Endodermal cell (in vitro differentiated cells): ENCODE measurements at regions not wholly inside any gene's neighbourhood (a gene's known extent, or its start where the extent isn't known, plus 50 kb on each side); places are given as distances from the start of the nearest gene placed in this dataset.

Source experiments
- DNase-seq: peaks from one replicate; pipeline ENCODE4 v3.0.0-alpha.2; 2017
- H3K27ac ChIP-seq: 2 replicates; pipeline ENCODE4 v1.5.1; 2013; ENCODE audit warnings: mild to moderate bottlenecking, low read depth, low read length, moderate library complexity
- H3K27me3 ChIP-seq: 2 replicates; pipeline ENCODE4 v1.6.1; 2013; ENCODE audit warnings: mild to moderate bottlenecking, low read length, moderate library complexity; ENCODE audit not compliant: insufficient read depth, control insufficient read depth, poor library complexity, severe bottlenecking
- H3K36me3 ChIP-seq: 2 replicates; pipeline ENCODE4 v1.7.0; 2013; ENCODE audit warnings: mild to moderate bottlenecking, low read length, moderate library complexity; ENCODE audit not compliant: control insufficient read depth, insufficient read depth
- H3K4me1 ChIP-seq: one replicate; pipeline ENCODE4 v1.7.0; 2013; ENCODE audit warnings: low read length; ENCODE audit not compliant: control insufficient read depth, insufficient read depth
- H3K4me3 ChIP-seq: 2 replicates; pipeline ENCODE4 v1.5.1; 2013; ENCODE audit warnings: mild to moderate bottlenecking, low read length, moderate library complexity
- H3K9ac ChIP-seq: 2 replicates; pipeline ENCODE4 v1.6.1; 2013; ENCODE audit warnings: mild to moderate bottlenecking, low read length, moderate library complexity; ENCODE audit not compliant: poor library complexity, severe bottlenecking; ENCODE audit errors: extremely low read depth
- H3K9me3 ChIP-seq: 2 replicates; pipeline ENCODE4 v1.6.1; 2013; ENCODE audit warnings: mild to moderate bottlenecking, low read length, moderate library complexity; ENCODE audit not compliant: control insufficient read depth
- H3K27ac Mint-ChIP-seq: 2 replicates; pipeline ENCODE4 v1.8.0; 2020; ENCODE audit warnings: mixed read lengths
- H3K27me3 Mint-ChIP-seq: 2 replicates; pipeline ENCODE4 v1.8.0; 2021; ENCODE audit warnings: mild to moderate bottlenecking, mixed read lengths; ENCODE audit not compliant: insufficient read depth
- H3K36me3 Mint-ChIP-seq: 2 replicates; pipeline ENCODE4 v1.8.0; 2020; ENCODE audit warnings: low read depth, mixed read lengths
- H3K4me1 Mint-ChIP-seq: 2 replicates; pipeline ENCODE4 v1.8.0; 2020; ENCODE audit warnings: mixed read lengths
- H3K4me3 Mint-ChIP-seq: 2 replicates; pipeline ENCODE4 v1.8.0; 2020; ENCODE audit warnings: mild to moderate bottlenecking, moderate library complexity, mixed read lengths
- H3K9me3 Mint-ChIP-seq: 2 replicates; pipeline ENCODE4 v1.8.0; 2020; ENCODE audit warnings: mild to moderate bottlenecking, mixed read lengths
- CTCF ChIP-seq: fragments of 200-600 bp; sonication (generic); conservative IDR thresholded peaks from 2 replicates; pipeline ENCODE4 v1.5.0; 2021; ENCODE audit warnings: antibody characterized with exemption, mild to moderate bottlenecking
- WGBS, 2 experiments: methylation state at CpG; one replicate each; pipeline versions ENCODE4 v1.1.5 to v1.1.7; 2013; ENCODE audit warnings: missing lambda C conversion rate in 2 of 2, mixed read lengths in 1 of 2; ENCODE audit not compliant: insufficient coverage in 1 of 2, insufficient read length in 1 of 2; 5-methylcytosine and 5-hydroxymethylcytosine counted together

- Histone ChIP-seq H3K27me3 (no peaks in the 10 kb centered on the region), H3K9me3 (no peaks in the 10 kb centered on the region), H3K4me3 (no peak overlapping the region), H3K9ac (no peak overlapping the region), H3K27ac (no peak overlapping the region), H3K4me1 (no peaks in the 10 kb centered on the region), H3K36me3 (no peaks in the 10 kb centered on the region)
- 85 to 100% methylated on average over 2 to 3 of the region's 3 CpGs for WGBS, 2 experiments
- Mint-ChIP-seq H3K9me3 (no peaks in the 10 kb centered on the region), H3K27ac (no peak overlapping the region), H3K4me3 (no peak overlapping the region), H3K36me3 (no peaks in the 10 kb centered on the region), H3K4me1 (peaks cover 4% of the 10 kb centered on the region), H3K27me3 (no peaks in the 10 kb centered on the region)
- DNase-seq = no peak
- no peak for TF ChIP-seq CTCF
Measured at GRCh38 chr2:144654523-144654922, 134.6 kb upstream of the ZEB2 start.

- Histone ChIP-seq H3K9ac (no peak overlapping the region), H3K4me3 (no peak overlapping the region), H3K36me3 (no peaks in the 10 kb centered on the region), H3K9me3 (no peaks in the 10 kb centered on the region), H3K27ac (no peak overlapping the region), H3K27me3 (peaks cover 3% of the 10 kb centered on the region), H3K4me1 (no peaks in the 10 kb centered on the region)
- DNase-seq = no peak
- Mint-ChIP-seq H3K36me3 (no peaks in the 10 kb centered on the region), H3K9me3 (no peaks in the 10 kb centered on the region), H3K4me1 (peaks cover 7% of the 10 kb centered on the region), H3K27me3 (peaks cover 3% of the 10 kb centered on the region), H3K4me3 (no peak overlapping the region), H3K27ac (no peak overlapping the region)
- no peak for TF ChIP-seq CTCF
- 85 to 92% methylated on average over 4 to 6 of the region's 6 CpGs for WGBS, 2 experiments
Measured at GRCh38 chr2:144650907-144651306, 131.0 kb upstream of the ZEB2 start.

- Histone ChIP-seq H3K27me3 (peaks cover 22% of the 10 kb centered on the region), H3K4me3 (no peak overlapping the region), H3K4me1 (no peaks in the 10 kb centered on the region), H3K9me3 (no peaks in the 10 kb centered on the region), H3K9ac (no peak overlapping the region), H3K27ac (no peak overlapping the region), H3K36me3 (no peaks in the 10 kb centered on the region)
- peaks cover 13% of the 10 kb centered on the region for H3K27me3 Mint-ChIP-seq
- WGBS, 2 experiments = 62 to 67% methylated on average over 6 to 13 of the region's 13 CpGs
- DNase-seq = no peak
- no peaks in the 10 kb centered on the region for H3K9me3 Mint-ChIP-seq
- TF ChIP-seq CTCF = no peak
- no peaks in the 10 kb centered on the region for H3K36me3 Mint-ChIP-seq
- H3K27ac Mint-ChIP-seq = no peak overlapping the region
- H3K4me1 Mint-ChIP-seq = peaks cover 5% of the 10 kb centered on the region
- no peak overlapping the region for H3K4me3 Mint-ChIP-seq
Measured at GRCh38 chr2:144648837-144649465, 129.0 kb upstream of the ZEB2 start.
